Aorta (tissue), 5 donors: ENCODE measurements at regions not wholly inside any gene's neighbourhood (a gene's known extent, or its start where the extent isn't known, plus 50 kb on each side); places are given as distances from the start of the nearest gene placed in this dataset.

Experiments used
- ATAC-seq: fragments of 200-7000 bp; cut with Tn5 transposase; one replicate; pipeline ENCODE4 v1.9.1; 2022; ENCODE audit warnings: moderate library complexity; ENCODE audit not compliant: low FRiP score
- DNase-seq, 2 donors: peaks; one replicate each; pipeline ENCODE4 v3.0.0-alpha.2; 2020
- H3K27ac ChIP-seq, 2 donors: one replicate each; pipeline ENCODE4 v1.5.1; 2013; ENCODE audit warnings: low read length in 2 of 2, mild to moderate bottlenecking in 2 of 2, moderate library complexity in 2 of 2, control low read depth in 1 of 2, inconsistent platforms in 1 of 2, low read depth in 1 of 2
- H3K27me3 ChIP-seq, 2 donors: one replicate each; pipeline ENCODE4 v1.6.1; 2013; ENCODE audit warnings: control low read depth in 1 of 2, low read length in 1 of 2, mild to moderate bottlenecking in 1 of 2, moderate library complexity in 1 of 2; ENCODE audit not compliant: insufficient read depth in 2 of 2, control insufficient read depth in 1 of 2
- H3K36me3 ChIP-seq, 2 donors: one replicate each; pipeline ENCODE4 v1.6.1; 2013; ENCODE audit warnings: control low read depth in 1 of 2, low read length in 1 of 2, mild to moderate bottlenecking in 1 of 2; ENCODE audit not compliant: insufficient read depth in 2 of 2, control insufficient read depth in 1 of 2
- H3K4me1 ChIP-seq, 2 donors: one replicate each; pipeline ENCODE4 v1.6.1; 2013; ENCODE audit warnings: low read length in 2 of 2, control low read depth in 1 of 2, mild to moderate bottlenecking in 1 of 2, moderate library complexity in 1 of 2; ENCODE audit not compliant: insufficient read depth in 2 of 2, control insufficient read depth in 1 of 2
- H3K4me3 ChIP-seq, 2 donors: one replicate each; pipeline ENCODE4 v1.5.1; 2013; ENCODE audit warnings: low read length in 2 of 2, control low read depth in 1 of 2, mild to moderate bottlenecking in 1 of 2
- H3K9me3 ChIP-seq: one replicate; pipeline ENCODE4 v1.6.1; 2013; ENCODE audit warnings: mild to moderate bottlenecking, low read length; ENCODE audit not compliant: control insufficient read depth
- WGBS, 2 donors: extraction: QIAGEN DNeasy Blood & Tissue Kit; methylation state at CpG; one replicate each; pipeline ENCODE4 v1.1.7; 2013; 5-methylcytosine and 5-hydroxymethylcytosine counted together
- intact Hi-C, 2 donors: fragments of 100-400 bp; cut with DNase I; formaldehyde crosslinking; loops; one replicate each; pipeline versions ENCODE4 v1.14.2 to v1.15.0; 2022
- donor health status: healthy with polysubstance abuse.
- donor health status: Bipolar disorder and iron deficiency.
- donor health status: DM: no; HTN: no; CAD: no.
- donor health status: DM: no; HTN: no; CAD: no.
- donor health status: DM: yes; HTN: yes; CAD: no.

DNA sequence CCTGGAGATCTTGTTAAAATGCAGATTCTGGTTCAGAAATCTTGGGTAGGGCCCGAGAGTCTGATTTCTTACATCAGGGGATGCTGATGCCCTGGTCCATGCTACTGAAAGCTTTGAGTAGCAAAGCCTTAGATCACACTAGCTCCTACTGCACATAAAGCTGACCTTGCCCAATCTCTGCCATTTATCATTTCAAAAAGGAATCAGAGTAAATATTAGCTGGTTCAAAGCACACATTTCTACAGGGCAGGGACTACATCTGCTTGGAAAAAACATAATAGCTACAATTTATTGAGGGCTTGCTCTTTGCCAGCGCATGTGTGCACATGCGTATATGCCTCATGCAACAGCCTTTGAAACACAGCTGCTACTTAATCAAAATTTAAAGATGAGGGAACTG, 440.4 kb upstream of the ARID1B start:
- no peaks in the 10 kb centered on the region for H3K27me3 ChIP-seq
- no peaks in the 10 kb centered on the region for H3K36me3 ChIP-seq
- H3K9me3 ChIP-seq: peaks cover 7% of the 10 kb centered on the region
- H3K4me1 ChIP-seq: no peaks in the 10 kb centered on the region
- H3K27ac ChIP-seq: no peak overlapping the region
- no peak overlapping the region for H3K4me3 ChIP-seq
- 77 to 82% methylated on average over 3 of the region's 3 CpGs for WGBS, 2 donors
- intact Hi-C loops: no loop called here
- ATAC-seq (no peak), DNase-seq (no peak)

DNA sequence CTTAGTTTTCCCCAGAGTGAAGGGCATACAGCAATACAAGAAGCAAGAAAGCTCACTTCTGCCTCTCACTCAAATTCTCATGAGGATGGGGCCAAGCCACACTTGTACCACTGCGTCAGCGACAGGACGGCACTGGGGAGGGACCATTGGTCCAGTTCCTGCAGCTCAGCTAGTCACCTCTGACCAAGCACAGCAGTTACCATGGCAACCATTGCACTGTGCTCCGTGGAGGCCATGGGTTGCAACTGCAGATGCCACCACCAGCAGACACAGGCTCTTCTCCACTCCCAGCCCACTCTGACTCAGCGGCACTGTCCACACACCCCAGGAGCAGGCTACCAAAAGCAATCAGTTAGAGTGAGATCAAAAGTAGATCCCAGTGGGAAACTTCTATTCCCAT, 441.1 kb upstream of the ARID1B start:
- H3K36me3 ChIP-seq: no peaks in the 10 kb centered on the region
- ATAC-seq (no peak), DNase-seq (no peak)
- H3K27me3 ChIP-seq: no peaks in the 10 kb centered on the region
- no peak overlapping the region for H3K27ac ChIP-seq
- 56 to 67% methylated on average over 5 of the region's 5 CpGs for WGBS, 2 donors
- H3K4me3 ChIP-seq: no peak overlapping the region
- peaks cover 7% of the 10 kb centered on the region for H3K9me3 ChIP-seq
- intact Hi-C loops: no loop called here
- H3K4me1 ChIP-seq: no peaks in the 10 kb centered on the region

DNA sequence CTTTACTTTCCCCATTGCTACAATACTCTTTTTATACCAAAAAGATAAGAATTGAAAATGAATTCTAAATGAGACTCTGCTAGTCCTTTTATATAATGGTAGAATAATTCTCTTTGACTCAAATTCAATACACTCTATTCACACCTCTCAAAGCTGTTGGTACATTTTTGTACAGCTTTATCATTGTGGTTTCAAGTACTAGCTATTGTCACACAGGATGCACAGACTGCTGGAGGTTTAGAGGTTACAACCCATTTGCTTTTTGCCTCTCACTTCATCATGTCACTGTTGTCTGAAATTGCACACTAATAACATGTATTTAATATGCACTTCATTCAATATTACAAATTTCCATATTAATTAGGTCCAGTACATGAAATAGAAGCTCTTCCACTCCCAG, 442.2 kb upstream of the ARID1B start:
- Histone ChIP-seq H3K4me1 (no peaks in the 10 kb centered on the region), H3K9me3 (peaks cover 7% of the 10 kb centered on the region), H3K27me3 (no peaks in the 10 kb centered on the region), H3K4me3 (no peak overlapping the region), H3K27ac (no peak overlapping the region), H3K36me3 (no peaks in the 10 kb centered on the region)
- ATAC-seq (no peak), DNase-seq (no peak)
- intact Hi-C loops: no loop called here

DNA sequence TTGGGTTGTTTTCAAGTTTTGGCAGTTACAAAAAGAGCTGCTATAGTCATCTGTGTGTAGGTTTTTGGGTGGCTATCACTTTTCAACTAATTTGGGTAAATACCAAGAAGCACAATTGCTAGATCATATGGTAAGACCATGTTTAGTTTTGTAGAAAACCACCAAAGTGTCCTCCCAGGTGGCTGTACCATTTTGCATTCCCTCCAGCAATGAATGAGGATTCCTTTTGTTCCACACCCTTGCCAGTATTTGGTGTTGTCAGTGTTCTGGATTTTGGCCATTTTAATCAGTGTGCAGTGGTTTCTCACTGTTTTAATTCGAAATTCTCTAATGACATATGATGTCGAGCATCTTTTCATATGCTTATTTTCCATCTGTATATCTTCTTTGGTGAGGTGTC, 457.5 kb upstream of the ARID1B start:
- H3K27ac ChIP-seq: no peak overlapping the region
- no peak for DNase-seq
- intact Hi-C loops: no loop called here
- no peak for ATAC-seq
- H3K4me3 ChIP-seq: no peak overlapping the region
- H3K36me3 ChIP-seq: no peaks in the 10 kb centered on the region
- H3K27me3 ChIP-seq: no peaks in the 10 kb centered on the region
- no peaks in the 10 kb centered on the region for H3K4me1 ChIP-seq
- 26 to 34% methylated on average over 2 of the region's 2 CpGs for WGBS, 2 donors
- peaks cover 3% of the 10 kb centered on the region for H3K9me3 ChIP-seq

DNA sequence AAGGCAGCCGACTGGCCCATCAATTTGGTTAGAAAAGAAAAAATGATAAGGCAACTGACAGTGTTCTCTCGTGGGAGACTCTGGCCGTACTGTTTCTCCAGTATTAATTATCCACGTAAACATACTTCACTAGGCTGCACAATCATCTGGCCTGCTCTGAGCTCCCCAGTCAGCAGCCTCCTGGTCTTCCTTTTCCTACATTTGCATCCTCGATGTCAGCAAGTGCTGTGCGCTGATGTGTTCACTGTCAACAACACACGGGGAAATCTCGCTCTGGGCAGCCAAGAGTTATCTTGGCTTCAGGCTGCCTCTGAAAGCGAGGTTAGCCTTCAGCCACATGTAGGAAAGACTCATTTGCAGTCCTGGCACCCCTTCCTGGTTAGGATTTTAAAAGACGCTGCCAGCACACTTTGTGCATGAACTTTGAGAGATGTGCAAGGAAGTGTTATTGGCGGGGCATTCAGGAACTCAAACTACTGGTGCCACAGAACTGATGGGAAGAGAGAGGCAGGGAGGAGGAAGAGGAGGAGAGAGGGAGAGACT, 460.5 kb upstream of the ARID1B start:
- intact Hi-C loops: no loop called here
- Histone ChIP-seq H3K36me3 (no peaks in the 10 kb centered on the region), H3K27ac (no peak overlapping the region), H3K27me3 (no peaks in the 10 kb centered on the region), H3K4me1 (no peaks in the 10 kb centered on the region), H3K9me3 (peaks cover 3% of the 10 kb centered on the region), H3K4me3 (no peak overlapping the region)
- 60 to 69% methylated on average over 11 of the region's 11 CpGs for WGBS, 2 donors
- no peak for ATAC-seq
- DNase-seq: no peak

DNA sequence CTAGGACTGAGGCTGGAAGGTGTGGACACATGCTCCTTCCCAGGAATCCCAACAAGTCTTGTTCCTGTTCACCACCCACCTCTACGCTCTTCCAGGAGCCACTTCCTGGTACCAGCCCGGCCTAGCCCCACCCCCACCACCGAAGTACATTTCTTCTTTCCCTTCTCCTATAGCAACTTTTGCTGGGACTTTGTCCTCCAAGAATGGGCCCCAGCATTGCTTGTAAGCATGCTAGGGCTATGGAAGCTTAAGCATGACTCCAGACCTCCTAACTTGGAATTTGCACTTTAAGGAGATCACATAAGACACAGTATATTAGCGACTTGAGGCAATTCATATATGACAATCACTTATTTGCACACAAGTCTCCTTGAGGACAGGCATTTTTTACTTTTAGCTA, 462.0 kb upstream of the ARID1B start:
- DNase-seq (no peak), ATAC-seq (no peak)
- no peak overlapping the region for H3K27ac ChIP-seq
- intact Hi-C loops: no loop called here
- no peaks in the 10 kb centered on the region for H3K27me3 ChIP-seq
- H3K9me3 ChIP-seq: peaks cover 3% of the 10 kb centered on the region
- WGBS, 2 donors: 91% methylated on average over 4 of the region's 4 CpGs
- no peaks in the 10 kb centered on the region for H3K4me1 ChIP-seq
- no peaks in the 10 kb centered on the region for H3K36me3 ChIP-seq
- no peak overlapping the region for H3K4me3 ChIP-seq

DNA sequence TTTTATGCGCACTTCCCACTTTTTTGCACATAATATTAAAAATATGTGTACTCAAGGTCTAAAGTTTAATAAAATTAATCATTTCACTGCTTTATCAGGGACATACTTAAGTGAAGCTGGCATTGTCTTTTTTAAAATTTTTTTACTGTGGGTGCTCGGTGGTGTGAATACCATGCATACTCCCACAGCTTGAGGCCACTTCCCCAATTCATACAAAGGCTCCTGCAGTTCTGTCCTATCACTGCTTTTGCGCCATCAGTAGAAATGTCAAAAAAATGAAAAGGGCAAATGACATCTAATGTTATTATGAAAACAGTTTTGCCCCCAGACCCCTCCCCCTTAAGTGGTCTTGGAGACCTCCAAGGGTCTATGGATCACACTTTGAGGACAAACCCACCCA, 464.1 kb upstream of the ARID1B start:
- no peak for ATAC-seq

DNA sequence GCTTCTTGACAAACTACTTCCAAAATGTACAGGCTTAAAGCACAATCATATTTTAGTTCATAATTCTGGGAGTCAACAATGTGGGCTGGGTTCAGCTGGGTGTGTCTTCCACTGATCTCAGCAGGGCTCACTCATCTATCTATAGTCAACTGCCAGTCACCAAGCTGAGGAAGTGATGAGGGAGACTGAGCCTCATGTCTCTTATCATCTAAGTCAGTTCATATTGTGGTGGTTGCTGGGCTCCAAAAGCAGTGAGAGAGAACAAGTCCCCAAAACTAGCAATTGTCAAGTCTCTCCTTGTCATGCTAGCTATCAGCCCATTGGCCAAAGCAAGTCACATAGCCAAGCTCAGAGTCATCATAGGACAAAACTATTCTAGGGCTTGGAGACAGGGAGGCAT, 465.9 kb upstream of the ARID1B start:
- Histone ChIP-seq H3K36me3 (no peaks in the 10 kb centered on the region), H3K9me3 (no peaks in the 10 kb centered on the region), H3K27me3 (no peaks in the 10 kb centered on the region), H3K4me1 (no peaks in the 10 kb centered on the region), H3K4me3 (no peak overlapping the region), H3K27ac (no peak overlapping the region)
- intact Hi-C loops: no loop called here
- DNase-seq (no peak), ATAC-seq (no peak)

More for the DNA sequence above, 464.1 kb upstream of the ARID1B start:
- H3K4me1 ChIP-seq: no peaks in the 10 kb centered on the region
- H3K36me3 ChIP-seq: no peaks in the 10 kb centered on the region
- intact Hi-C loops: no loop called here
- no peaks in the 10 kb centered on the region for H3K27me3 ChIP-seq
- no peak for DNase-seq
- H3K9me3 ChIP-seq: peaks cover 3% of the 10 kb centered on the region
- H3K27ac ChIP-seq: no peak overlapping the region
- WGBS, 2 donors: 68 to 79% methylated on average over 3 of the region's 3 CpGs
- H3K4me3 ChIP-seq: no peak overlapping the region

DNA sequence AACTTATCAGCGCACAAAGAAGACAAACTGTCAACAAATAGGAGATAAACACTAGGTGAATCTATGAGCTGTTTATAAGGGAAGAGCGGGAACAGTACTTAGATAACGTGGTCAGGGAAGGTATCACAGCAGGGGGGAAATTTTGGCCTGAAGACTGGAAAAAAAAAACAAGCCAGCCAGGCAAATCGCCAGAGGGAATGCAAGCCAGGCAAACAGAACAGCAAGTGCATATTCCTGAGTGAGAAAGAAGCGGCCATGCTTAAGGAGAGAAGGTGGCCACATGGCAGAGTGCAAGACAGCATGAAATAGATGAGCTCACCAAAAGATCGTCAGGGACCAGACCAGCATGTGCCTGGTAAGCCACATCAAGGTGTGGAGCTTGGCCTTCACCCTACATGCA, 466.5 kb upstream of the ARID1B start:
- DNase-seq (no peak), ATAC-seq (no peak)
- WGBS, 2 donors: 48 to 56% methylated on average over 6 of the region's 6 CpGs
- H3K36me3 ChIP-seq: no peaks in the 10 kb centered on the region
- intact Hi-C loops: no loop called here
- H3K9me3 ChIP-seq: no peaks in the 10 kb centered on the region
- H3K27ac ChIP-seq: no peak overlapping the region
- no peaks in the 10 kb centered on the region for H3K27me3 ChIP-seq
- no peaks in the 10 kb centered on the region for H3K4me1 ChIP-seq
- H3K4me3 ChIP-seq: no peak overlapping the region
